ENCODE measurements at regions not wholly inside any gene's neighbourhood (a gene's known extent, or its start where the extent isn't known, plus 50 kb on each side); places are given as distances from the start of the nearest gene placed in this dataset.
"Not testable (repeated sequence)": the region's sequence is repeated elsewhere in the genome, so short reads cannot be mapped to it uniquely, and the experiment has no call there.

- no peak for DNase-seq (ENCODE audit: low read depth in 2 of 2)
Observed at GRCh38 chr4:81601358-81601694, 129.6 kb upstream of the RASGEF1B start.

- no peak for DNase-seq (ENCODE audit: low read depth in 2 of 2)
Observed at GRCh38 chr4:81600520-81601357, 129.0 kb upstream of the RASGEF1B start.

DNA sequence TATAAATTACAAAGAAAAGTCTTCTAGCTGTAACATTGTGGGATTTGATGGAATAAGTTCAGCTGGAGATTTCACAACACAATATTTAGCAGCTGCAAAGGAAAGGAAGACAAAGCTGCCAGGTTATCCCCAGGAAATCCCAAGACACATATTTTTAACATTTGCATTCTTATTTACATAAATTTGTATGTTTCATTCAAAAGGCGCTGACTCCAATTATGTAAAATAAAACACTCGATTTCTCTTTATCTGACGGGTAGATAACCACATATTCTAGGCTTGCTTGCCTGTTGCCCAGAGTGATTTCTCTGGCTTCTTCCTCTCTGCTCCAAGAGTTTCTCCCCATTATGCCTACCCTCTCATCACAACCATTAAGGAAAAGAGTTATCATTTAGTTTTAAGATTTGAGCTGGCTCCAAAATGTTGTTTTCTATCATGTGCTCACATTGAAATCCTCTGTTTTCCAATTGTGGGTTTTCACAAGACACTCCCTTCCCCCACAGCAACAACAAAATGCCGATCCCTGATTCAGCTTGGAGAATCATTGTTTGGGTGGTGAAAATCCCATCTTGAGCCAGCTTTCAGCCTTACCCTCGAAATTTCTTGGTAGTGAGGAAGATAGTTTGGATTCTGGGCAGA is 128.2 kb upstream of the RASGEF1B start:
- DNase-seq (ENCODE audit: low read depth in 2 of 2), result no peak

- DNase-seq (ENCODE audit: low read depth in 2 of 2), result no peak
Observed at GRCh38 chr4:81595798-81596610, 124.3 kb upstream of the RASGEF1B start.

DNA sequence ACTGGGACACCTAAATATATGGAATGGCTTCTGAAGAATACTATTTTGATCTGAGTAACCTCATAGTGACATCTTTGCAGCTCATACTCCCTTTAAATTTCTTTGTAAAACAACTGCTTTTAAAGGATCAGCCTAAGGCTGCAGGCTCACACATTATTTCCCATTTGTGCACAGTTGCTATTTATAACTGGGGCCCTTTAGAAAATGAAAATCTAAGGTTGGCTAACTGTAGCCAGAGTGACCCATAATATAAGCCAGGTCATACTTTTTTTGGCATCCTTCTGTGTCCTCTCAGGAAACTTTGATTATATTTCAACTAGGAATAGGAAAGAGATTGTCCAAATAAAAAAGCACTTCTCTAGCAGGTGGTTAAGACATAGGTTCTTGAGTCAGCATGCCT is 123.6 kb upstream of the RASGEF1B start:
- DNase-seq (ENCODE audit: low read depth in 2 of 2), result no peak

GRCh38 chr4:81594490-81595159 is 122.9 kb upstream of the RASGEF1B start:
- DNase-seq (ENCODE audit: low read depth in 2 of 2), result no peak

DNA sequence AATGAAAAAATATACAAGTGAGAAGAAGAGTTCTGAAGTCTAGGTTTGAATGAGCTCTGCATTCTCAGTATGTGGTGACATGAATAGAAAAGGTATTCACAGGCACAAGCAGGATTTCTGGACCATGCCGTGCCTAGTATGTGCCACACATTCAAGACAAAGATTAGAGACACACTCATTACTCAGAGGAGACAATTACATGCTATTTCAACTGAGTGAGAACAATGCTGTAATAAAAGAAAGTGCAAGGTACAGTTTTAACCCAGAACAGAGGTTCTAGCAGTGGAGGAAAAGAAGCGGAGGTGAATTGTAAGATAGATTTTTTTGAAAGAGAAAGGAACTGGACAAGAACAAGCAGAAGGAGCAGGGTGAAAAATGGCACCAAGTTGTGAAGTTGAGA is 121.0 kb upstream of the RASGEF1B start:
- DNase-seq (ENCODE audit: low read depth in 2 of 2), result no peak

DNA sequence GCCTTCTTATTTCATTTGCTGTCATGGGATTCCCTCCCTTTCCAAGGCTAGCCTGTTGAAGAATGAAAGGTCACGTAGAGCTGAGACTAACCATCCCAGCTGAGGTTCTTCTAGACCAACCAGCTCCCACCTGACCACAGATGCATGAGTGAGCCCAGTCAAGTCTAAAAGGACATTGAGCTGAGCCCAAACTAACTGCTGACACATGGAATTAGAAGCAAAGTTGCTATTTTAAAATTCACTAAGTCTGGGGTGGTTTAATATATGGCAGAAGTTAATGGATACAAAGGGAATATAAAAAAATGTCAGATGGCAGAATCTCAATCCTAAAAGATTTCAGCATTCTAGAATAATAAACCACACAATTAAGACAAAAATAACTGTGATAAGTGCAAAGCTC is 118.9 kb upstream of the RASGEF1B start:
- DNase-seq (ENCODE audit: low read depth in 2 of 2), result no peak

DNA sequence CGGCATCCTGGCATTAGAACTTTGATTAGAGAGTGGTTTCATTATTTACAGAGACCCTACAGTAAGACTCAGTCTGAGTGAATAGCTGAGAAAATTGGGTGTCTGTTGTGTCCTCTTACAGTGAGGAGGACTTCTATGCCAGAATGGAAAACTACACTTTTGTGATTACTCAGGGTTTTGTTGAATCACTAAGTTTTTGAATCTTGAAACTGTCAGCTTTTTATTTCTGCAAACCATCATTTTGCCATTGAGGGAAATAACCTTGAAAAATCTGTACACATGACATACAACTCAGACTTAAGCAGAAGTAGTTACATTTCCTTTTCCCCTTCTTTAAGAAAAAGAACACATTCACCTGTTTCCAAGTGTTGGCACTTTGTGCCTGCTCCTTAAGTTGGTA is 117.6 kb upstream of the RASGEF1B start:
- DNase-seq (ENCODE audit: low read depth in 2 of 2), result no peak

- DNase-seq (ENCODE audit: low read depth in 2 of 2), result no peak
Observed at GRCh38 chr4:81586706-81587105, 115.0 kb upstream of the RASGEF1B start.

- not testable (repeated sequence) for DNase-seq (ENCODE audit: low read depth in 2 of 2)
Observed at GRCh38 chr4:81580994-81581374, 109.3 kb upstream of the RASGEF1B start.

GRCh38 chr4:81580346-81580993 is 108.8 kb upstream of the RASGEF1B start:
- no peak for DNase-seq (ENCODE audit: low read depth in 2 of 2)

DNA sequence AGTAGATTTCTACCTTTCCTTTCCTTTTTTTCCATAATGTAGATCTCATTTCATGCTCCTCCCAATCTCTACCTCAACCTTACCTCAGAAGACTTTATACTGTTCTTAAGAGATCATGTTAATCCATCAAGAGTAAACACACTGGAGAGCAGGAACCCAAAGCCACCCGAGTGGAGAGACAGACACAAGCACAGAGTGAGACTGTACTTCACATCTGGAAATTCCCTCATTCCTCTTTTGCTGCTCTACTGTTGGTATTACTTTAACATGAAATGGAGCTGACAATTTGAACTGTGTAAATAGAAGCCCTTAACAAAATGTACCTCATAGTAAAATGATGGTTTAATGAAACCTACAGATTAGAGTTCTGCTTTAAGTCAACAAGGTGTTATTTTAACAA is 105.7 kb upstream of the RASGEF1B start:
- DNase-seq (ENCODE audit: low read depth in 2 of 2), result no peak

DNA sequence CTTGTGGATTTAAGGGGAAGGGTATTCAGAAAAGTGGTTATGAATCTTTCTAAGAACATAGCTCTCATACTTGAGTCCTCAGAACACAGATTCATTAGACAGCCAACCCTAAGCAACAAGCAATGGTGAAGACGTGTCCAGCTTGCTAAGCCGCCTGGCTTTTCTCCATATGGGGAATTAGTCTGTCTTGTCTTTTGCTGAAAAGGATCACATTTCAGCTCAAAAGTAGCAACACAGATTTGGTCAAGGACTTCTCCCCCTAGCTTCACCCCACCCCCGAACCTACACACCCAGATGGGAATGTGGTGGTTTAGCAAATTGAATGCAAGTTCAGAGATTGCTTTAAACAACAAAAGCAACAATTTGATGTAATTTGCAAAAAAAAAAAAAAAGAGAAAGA is 103.3 kb upstream of the RASGEF1B start:
- no peak for DNase-seq (ENCODE audit: low read depth in 2 of 2)

GRCh38 chr4:81573840-81574239 is 102.1 kb upstream of the RASGEF1B start:
- DNase-seq (ENCODE audit: low read depth in 2 of 2), result no peak

- no peak for DNase-seq (ENCODE audit: low read depth in 2 of 2)
Observed at GRCh38 chr4:81572402-81572801, 100.7 kb upstream of the RASGEF1B start.

DNA sequence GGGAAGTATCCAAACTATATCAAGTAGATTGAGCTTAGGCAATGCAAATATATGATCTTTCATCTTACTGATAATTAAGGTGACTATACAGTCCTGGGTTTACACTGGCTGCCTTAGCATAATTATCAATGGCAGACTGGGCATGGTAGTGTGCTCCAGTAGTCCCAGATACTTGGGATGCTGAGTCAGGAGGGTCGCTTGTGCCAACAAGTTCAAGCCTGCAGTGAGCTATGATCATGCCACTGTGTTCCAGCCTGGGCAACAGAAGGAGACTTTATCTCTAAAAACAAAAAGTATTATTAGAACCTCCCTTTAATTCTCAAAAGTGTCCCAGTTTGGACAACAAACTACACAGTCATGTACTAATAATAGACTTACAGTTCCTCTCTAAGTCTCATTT is 99.4 kb upstream of the RASGEF1B start:
- DNase-seq (ENCODE audit: low read depth in 2 of 2), result no peak

GRCh38 chr4:81566161-81566591 is 94.5 kb upstream of the RASGEF1B start:
- DNase-seq (ENCODE audit: low read depth in 2 of 2), result no peak

DNA sequence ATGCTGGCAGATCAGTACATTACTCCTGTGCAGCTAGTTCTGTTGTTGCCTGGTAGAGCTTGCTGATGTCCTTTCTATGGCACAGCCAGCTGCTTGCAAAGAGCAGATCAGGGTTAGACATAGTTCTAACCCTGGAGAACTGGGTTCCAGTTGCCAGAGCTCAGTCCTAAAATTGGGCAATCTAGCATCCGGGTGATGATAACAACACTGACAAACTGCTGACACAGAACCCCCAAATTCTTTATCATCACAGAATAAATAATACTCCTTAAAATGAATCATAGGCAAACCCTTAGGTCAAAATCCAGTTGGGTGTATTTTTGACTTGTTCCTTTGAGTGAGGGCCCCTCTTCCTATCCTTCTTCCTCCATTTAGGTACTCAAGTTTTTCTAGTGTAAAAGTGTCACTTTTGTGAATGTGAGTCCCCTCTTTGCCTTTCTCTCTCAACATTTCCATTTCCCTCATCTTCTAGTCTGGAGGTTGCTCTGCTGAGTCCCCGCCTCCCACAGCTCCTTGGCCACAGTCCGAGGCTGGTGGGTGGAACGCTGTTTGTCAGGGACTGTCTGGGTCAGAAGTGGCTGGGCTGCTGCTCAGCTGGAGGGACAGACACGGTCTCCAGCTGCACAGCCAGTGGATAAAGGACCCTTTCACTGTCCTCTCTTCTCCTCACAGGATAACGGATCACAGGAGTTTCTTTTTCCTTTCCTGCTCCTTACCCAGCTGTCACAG is 93.6 kb upstream of the RASGEF1B start:
- DNase-seq (ENCODE audit: low read depth in 2 of 2), result no peak

DNA sequence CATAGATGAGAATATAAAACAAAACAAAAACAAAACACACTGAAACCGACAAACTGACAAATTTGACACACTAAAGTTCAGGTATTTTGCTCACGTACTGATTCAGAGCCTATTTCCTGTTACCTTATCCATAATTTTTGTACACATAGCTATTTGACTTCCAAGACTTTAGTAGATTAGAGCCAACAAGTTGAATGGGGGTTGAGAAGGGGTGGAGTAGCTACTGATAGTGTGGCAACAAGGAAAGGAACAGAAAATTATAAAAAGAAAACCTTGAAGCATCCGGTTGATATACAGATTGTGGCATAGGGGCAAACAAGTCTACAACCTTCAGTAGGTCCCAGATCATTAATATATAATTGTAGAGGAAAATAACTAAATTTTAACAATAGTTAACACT is 92.3 kb upstream of the RASGEF1B start:
- DNase-seq (ENCODE audit: low read depth in 2 of 2), result no peak

GRCh38 chr4:81562093-81562492 is 90.4 kb upstream of the RASGEF1B start:
- no peak for DNase-seq (ENCODE audit: low read depth in 2 of 2)

All from stimulated activated CD8-positive, alpha-beta memory T cell treated with anti-CD3 and anti-CD28 coated beads, Interleukin-7, amount 100 ng/mL, for 1 hour (primary cell).